ENCODE measurements at regions not wholly inside any gene's neighbourhood (a gene's known extent, or its start where the extent isn't known, plus 50 kb on each side); places are given as distances from the start of the nearest gene placed in this dataset.
A peak's percentile ranks its signal among the peaks of the same experiment; 100 is the strongest.

DNA sequence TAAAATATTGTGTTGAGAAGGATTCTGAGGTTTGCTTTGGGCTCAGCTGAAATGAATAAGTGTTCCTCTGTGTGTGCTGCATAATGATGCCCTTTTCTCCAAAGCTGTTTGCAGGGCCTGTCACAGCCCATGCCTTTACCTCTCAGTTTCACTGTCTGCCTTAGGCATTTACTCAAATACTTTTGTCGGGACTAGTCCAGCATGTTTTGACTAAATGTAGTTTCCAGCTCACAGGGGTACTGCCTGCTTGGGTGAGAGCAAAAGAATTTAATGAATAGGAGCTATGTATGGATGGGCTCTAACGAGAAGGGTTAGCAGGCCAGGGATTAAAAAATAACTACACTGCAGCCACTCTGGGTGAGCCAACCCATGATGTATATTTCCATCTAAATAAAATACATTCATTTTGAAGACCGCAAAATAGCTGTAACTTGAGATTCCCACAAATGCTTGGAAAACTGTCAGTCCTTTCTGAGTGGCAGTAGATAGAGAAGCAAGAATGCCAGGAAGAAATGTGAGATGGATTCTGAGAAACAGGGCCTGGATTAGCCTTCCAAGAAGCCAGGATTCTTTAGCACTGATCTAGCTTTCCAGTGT lies 549.2 kb upstream of the TBL1XR1 start:
- DNase-seq (ENCODE audit: low spot score) = no peak

DNA sequence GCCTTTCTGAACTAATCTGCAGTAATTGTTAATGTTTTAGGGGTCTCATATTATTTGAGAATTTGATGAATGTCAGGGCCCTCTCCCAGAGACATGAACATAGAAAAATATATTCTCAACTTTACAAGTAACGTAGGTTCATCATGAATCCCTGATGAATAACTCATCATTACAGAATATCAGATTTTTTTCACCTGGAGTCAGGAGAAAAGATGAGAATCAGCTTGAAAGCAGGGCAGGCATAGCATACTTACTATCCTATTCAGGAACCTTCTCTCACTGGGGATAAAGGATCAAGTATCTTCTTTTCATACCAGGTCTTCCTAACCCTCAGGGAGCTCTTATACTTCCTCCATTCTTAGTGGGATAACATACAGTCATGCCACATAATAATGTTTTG lies 552.6 kb upstream of the TBL1XR1 start:
- no peak for DNase-seq (ENCODE audit: low spot score)

DNA sequence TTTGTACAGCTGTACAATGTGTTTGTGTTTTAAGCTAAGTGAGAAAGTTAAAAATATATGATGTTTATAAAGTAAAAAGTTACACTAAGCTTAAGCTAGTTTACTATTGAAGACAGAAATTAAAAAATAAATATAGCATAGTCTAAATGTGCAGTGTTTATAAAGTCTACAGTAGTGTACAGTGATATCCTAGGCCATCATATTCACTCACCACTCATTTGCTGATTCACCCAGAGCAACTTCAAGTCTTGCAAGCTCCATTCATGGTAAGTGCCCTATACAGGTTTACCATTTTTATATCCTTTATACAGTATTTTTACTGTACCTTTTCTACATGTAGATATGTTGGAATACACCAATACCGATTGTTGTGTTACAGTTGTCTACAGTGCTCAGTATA lies 553.2 kb upstream of the TBL1XR1 start:
- DNase-seq (ENCODE audit: low spot score) = no peak

DNA sequence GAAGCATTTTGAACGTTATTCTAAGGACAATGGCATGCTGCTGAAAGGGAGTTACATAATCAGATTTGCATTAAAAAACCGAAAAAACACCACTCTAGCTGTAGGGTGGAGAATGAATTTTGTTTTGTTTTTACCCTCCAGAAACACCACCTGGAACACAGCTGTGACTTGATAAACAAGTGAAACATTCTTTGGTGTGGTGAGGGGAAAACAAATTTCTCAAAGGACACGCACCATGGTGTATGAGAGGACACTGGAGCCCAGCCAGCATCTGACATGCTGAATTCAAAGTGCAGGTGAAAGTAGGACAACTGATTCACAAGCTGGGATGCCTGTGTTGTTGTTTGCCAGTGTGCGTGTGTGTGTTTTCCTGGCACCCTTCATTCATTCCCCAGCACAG lies 554.5 kb upstream of the TBL1XR1 start:
- DNase-seq (ENCODE audit: low spot score) = no peak

DNA sequence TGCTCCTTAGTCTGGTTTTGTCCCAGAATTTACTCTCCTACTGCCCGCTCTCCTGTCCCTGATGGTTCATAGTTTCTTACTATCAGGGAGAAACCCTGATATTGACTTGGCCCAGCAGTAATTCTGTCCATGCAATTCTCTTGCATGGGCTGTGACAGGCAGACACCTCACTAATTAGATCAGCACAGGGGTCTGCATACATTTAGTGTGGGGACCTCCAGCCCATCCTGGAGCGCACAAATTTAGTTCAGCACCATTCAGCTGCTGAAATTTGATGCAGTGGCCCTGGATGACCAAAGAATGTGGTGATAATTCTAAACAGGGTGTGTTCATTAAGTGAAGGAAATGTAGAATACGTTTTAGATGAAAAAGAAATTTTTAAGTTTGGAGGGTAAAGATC lies 555.5 kb upstream of the TBL1XR1 start:
- no peak for DNase-seq (ENCODE audit: low spot score)

DNA sequence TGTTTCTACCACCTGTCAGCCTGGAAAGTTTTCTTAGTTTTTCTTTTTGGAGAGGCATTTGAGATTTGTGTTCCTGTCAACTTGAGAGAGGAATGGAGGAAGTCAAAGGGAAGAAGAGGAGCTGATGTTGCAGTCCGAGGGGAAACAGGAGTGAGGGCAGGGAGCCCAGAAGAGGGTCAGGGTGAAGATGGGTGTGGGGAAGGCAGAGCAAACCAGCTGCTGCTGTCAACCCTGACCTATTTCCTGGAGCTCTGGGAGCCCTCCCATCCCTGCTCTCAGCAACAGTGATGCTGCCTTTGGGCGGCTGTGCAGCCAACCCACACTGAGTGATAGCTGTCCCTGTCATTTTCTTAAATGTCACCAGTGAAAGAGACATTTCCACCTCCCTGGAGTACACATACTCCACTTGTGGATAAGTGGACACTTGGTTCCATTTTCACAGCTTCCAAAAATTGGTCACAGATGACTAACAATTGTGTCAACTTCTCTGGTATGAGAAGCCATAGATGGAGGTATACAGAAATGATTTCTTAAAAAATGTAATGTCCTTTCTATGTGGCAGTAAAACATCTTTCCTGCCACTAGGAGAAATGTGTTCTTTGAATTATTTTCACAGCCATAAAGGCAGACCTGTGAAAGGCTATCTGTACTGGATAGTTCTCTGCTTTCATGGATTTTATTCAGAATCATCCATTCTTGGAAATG lies 556.3 kb upstream of the TBL1XR1 start:
- no peak for DNase-seq (ENCODE audit: low spot score)

DNA sequence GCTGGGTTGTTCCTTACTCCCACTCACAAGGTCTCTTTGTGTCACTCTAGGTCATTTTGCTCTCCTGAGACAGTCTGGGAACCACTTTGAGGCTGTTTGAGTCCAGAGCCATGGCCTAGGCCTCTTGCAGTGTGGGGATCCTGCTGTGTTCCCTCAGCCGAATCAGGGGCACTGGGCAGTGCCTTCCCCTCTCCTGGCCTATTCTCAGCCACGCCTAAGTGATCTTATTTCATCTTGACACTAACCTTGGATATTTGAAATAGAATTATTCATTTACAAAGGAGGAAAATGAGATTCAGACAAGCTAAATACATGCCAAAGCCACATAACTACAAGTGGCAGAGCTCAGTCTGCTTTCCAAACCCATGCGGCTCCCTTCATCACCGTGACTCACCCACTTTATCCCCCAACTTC lies 557.2 kb upstream of the TBL1XR1 start:
- no peak for DNase-seq (ENCODE audit: low spot score)

DNA sequence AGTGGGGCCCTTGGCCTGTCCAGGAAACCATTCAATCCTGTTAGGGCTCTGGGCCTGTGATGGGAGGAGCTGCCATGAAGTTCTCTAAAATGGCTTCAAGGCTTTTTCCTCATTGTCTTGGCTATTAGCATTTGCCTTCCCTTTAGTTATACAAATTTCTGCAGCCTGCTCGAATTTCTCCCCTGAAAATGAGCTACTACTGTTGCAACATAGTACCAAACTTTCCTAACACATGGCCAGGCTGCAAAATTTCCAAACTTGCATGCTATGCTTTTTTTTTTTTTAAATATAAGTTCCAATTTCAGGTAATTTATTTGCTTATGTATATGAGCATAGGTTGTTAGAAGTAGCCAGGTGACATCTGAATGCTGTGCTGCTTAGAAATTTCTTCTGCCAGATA lies 560.8 kb upstream of the TBL1XR1 start:
- DNase-seq (ENCODE audit: low spot score) = no peak

DNA sequence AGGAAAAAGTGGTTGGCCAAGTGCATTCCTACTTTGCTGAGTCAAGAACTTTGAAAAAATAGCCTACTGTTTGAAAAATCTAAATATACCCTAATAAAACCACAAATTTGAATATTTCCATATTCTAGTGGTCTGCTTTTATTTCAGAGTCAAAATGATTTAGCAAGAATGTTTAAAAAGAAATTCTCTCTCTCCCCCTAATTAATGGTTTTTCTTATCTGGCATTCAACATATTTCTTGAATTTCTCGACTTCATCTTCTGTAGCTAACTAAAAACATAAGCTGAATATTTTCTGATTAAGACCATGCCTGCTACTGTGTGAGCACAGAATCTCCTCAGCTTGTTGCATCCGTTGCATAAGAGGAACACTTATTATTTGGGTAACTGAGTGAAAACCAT lies 563.5 kb upstream of the TBL1XR1 start:
- no peak for DNase-seq (ENCODE audit: low spot score)

DNA sequence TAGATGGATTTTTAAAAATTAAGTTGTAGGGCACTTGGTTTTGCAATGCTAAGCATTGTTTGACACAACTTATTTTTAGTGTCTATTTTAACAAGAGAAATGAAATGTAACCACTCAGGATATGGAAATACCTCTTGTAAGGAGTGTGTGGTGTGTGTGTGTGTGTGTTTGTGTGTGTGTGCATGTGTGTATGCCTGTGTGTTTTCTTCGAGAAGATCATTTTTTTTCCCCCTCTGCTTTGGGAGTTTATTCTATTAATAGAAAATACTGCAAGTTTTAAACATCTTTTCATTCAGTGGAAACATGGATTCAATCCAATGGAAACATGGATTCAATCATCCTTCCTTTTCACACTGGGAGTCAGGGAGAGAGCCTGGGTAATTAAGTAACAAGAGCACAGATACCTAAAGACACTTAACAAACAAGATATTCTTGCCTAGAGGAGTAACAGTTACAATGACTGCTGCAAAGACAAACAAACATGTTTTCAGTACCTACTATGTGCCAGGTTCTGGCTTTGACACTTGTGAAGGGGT lies 567.2 kb upstream of the TBL1XR1 start:
- no peak for DNase-seq (ENCODE audit: low spot score)

DNA sequence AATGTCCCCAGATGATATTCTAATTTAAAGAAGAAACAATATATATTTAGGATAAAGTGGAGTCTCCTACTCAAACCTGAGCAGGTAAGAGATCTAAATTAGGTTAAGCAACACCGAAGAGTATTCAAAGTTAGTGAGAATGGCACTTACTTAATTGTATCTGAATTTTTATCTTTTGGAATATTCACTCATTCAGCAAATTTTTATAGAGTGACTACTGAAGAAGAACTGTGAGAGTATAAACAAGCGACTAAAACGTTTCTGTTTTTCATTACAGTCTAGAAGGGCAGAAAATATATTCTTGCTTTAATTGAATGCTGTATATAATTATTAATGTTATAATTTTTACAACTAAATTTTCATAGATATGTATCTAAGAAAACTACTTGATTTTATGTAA lies 567.7 kb upstream of the TBL1XR1 start:
- no peak for DNase-seq (ENCODE audit: low spot score)

DNA sequence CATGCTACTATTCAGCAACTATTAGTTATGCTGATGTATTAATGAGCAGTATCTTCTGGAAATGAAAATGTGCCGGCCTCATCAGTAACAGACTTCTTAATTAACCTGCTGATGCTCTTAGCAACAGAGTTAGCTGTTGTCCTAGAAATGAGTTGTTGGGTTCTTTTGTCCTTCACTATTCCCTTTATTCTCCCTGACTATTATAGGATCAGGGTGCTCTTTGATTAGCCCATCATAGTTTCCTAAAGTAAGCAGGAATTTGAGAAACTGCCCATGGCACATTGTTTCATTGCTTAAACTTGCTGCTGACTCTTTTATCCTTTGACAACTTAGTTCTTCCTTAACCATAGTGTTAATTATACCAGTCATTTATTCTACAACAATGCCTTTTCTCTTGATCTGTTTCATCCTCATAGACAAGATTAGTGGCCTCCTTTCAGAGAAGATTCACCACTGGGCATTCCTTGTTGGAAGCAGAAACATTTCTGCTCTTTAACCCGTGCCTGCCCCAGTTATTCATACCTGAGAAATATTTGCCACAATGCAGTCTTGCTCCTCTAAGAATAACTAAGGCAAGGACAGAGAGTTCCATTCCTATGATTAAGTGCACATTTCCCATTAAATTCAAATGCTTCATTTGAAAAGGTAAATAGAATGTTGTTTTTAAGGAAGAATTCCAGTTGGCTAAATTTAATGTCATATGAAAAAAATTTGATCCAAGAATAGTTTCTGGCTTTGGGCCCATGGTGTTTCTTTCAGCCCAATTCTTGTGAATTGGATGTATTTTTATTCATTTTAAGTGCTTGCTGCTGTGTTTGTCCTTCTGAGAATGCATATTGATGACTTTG lies 573.3 kb upstream of the TBL1XR1 start:
- no peak for DNase-seq (ENCODE audit: low spot score)

DNA sequence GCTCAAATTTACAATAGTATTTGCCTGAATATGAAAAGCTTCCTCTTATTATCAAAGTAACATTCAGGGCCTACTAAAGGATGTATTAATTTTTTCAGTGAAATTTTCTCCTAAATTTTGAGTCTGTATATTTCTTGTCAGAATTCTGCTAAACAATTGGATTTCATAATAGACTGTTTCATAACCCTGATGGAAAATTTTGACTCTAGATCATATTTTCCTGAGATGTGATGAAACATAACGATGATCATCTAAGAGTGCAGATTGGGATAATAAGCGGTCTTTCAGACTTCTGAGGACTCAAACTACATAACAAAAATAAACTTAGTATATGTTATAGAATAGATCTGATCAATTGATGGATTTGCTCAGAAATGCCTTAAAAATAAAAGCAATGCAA lies 574.5 kb upstream of the TBL1XR1 start:
- DNase-seq (ENCODE audit: low spot score) = no peak

DNA sequence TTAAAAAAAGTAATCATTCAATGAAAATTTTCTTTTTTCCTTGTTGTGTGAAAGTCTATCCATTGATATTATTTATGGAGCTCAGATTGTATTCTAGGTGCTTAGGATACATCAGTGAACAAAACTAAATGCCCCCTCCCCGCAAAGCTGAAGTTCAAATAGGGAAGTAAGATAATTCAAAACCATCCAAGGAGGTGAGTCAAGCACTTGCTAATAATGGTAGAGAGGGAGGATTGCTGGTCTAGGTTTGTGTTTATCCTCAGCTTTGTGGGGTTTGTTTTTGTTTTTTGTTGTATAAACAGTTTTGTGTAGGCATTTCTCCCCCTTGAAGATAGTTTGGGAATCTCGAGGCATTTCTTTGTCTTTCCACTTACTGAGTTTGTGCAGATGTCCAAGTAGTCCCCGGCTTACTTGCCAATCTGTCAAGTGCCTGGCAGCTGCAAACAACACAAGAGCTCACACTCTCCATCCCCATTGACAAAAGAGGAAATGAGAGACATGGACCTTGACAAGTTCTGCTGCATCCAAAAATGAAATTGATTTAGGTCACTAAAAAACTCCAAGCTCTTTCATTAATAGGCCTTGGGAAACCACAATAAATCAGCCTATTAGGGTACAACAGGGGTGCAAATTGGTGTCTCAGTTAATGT lies 575.8 kb upstream of the TBL1XR1 start:
- DNase-seq (ENCODE audit: low spot score) = no peak

DNA sequence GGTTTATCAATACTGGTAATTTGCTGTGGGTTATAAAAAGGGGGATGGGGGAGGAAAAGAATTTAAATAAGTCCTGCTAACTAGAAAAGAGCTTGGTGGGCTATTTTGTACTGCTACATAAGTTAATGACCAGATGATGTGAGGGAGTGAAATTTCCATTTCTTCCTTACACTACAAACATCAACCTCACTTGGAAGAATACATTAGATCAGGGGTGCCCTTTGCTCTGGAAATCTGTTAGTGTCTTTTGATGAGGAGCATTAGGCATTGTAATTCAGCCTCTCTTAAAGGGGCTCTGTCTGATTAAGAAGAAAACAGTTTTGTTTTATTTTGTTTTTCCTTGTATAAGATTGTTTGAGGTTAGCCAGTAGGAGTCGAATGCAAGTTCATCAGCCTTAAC lies 576.4 kb upstream of the TBL1XR1 start:
- no peak for DNase-seq (ENCODE audit: low spot score)

DNA sequence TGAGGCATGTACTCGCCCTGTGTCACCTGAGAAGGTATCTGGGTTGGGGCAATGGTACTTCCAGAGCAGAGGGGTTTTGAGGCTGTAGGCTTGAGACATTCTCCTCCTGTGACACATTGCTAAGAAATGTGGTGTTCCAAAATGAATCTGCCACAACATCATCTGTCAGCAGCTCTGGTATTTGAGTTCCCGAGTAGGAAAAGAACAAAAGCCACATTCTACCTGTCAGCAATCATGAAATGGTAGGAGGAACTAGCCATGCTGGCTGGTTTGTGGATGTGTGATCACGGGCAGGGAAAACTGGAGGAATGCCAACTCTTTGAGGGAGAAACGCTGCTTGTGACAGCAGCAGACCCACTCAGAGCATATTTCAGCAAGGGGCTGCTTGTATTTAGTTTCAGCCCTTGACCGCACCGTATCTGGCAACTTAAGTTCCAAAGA lies 579.4 kb upstream of the TBL1XR1 start:
- DNase-seq (ENCODE audit: low spot score) = no peak

DNA sequence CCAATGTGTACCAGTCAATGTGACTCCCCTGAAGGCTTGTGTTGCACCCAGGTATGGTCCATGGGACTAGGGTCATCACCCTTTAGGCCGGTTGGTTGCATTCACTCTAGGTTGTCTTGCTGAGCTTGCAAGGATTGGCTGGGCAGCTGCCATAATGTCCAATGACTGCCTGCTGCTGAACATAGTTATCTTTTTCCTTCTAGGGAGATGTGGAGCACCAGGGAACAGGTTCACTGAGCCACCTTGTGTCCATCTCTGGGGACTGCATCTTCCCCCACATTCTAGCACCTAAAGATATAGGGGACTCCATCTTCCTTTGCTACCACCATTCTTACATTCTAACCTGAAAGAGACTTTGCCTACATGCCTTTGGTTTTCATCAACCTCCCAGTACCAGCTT lies 580.4 kb upstream of the TBL1XR1 start:
- peak; percentile 74 for DNase-seq (ENCODE audit: low spot score)

DNA sequence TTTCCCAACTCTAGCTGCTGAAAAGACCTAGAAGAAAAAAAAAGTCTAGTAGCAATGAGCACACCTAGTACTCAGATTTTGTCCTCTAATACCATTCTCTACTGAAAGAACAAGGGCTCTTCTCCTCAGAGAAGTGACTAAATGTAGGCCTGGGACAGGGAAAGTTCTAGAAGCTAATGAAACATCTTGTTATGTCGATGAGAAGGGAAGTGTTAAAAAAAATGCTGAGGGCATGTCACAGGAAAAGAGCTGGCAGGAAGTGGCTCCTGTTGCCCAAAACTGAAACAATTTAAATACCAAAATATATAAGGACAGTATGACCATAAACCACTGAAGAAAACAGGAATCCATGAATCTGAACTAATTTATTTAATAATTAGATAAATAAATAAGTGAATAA lies 581.4 kb upstream of the TBL1XR1 start:
- no peak for DNase-seq (ENCODE audit: low spot score)

DNA sequence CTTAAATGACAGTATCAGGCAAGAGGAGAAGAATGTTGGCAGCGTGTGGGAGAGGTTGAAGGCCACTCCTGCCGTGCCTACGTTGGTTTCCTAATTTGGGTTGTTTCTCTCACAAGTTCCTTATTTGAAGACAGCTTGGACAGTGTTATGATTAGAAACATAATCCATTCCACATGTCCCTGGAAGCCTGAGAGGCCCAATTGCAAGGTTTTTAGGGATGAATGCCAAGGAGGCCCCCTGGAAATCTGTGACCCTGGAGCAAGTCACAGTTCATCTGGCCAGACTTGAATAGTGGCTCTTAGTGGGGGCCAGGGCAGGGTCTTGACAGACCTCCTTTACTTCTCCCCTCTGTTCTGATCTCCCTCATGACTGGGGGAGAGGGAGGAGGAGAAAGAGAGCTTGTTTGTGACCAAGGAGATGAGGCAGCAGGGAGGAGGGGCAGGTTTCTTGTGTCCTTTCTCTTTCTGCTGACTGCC lies 584.4 kb upstream of the TBL1XR1 start:
- no peak for DNase-seq (ENCODE audit: low spot score)

DNA sequence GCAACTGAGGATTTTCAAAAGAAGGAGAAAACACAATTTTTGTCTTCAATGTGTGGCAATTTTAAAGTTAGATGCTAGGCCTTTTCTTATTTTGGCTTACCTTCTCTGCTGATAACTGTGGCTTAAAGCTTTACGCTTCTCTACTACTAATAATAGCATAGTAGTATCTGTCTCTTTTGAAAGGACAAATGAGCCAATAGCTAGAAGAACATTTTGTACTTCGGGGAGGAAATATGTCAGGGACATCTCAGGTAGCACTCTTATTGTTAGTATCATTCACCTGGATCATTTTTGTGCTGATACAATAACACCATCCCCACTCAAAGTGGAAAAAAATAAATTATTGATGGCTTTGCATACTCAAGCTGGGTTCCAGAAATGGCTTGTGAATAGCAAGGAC lies 586.1 kb upstream of the TBL1XR1 start:
- DNase-seq (ENCODE audit: low spot score) = no peak

DNA sequence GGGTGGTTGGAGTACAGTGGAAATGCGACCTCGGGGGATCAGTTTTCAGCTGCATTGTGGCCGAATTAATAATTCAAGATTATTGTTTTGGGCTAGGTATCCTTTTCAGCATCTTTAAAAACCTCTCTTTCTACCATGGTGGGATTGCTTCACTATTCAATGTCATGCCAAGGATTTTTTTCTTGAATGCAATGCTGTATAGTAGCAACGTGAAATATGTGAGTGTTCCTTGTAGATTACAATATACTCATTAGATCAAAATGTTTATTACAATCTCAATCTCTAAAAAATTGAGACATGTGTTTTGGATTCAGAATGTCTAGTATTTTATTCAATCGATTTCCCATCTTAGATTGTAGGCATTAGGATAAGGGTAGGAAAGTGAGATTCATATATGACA lies 586.5 kb upstream of the TBL1XR1 start:
- DNase-seq (ENCODE audit: low spot score) = no peak

DNA sequence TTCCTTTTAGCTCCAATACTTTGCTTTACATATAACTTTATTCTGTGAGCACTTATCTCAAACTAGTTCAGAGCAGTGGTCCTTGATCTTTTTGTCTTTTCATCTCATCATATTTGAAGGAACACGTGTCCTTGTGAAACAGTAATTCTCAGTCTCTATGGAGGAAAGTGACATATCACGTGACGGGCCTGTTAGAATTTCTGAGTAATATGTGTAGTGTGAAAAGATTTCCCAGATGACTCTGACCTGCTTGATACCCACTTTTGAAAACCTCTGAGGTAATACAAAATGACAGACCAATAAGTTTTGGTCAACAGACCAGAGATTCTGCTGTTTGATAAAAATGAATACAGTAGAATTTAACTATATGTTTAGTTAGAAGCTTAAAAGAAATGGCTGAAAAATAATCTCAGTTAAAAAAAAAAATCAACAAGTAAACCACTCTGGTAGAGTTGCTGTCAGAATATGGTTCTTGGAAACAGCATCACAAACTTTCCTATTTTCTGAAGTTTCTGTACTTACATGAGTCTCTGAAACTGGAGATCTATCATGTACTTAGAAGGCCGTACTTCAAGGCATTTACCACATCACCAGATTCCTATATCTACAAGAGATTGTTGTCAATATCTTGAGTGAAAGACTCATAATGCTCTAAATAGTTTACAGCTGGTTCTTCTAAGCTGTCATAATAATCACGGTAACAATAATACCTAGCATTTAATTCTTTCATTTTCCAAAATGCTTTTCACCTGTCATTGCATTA lies 590.2 kb upstream of the TBL1XR1 start:
- no peak for DNase-seq (ENCODE audit: low spot score)
